22Rv1 (cell line): ENCODE measurements at regions not wholly inside any gene's neighbourhood (a gene's known extent, or its start where the extent isn't known, plus 50 kb on each side); places are given as distances from the start of the nearest gene placed in this dataset.

Experiments used
- CTCF ChIP-seq: fragments of 450-650 bp; IDR thresholded peaks from 2 replicates; pipeline ENCODE4 v1.5.1; 2017; ENCODE audit warnings: mild to moderate bottlenecking
- ZFX ChIP-seq: fragments of 450-650 bp; IDR thresholded peaks from 2 replicates; pipeline ENCODE4 v1.6.1; 2017; ENCODE audit warnings: antibody characterized with exemption, borderline replicate concordance

GRCh38 chr22:27404441-27404840 lies 397.1 kb downstream of the MN1 start:
- no peak for TF ChIP-seq CTCF
- TF ChIP-seq ZFX, result no peak
